GM18517 (cell line): ENCODE measurements at regions not wholly inside any gene's neighbourhood (a gene's known extent, or its start where the extent isn't known, plus 50 kb on each side); places are given as distances from the start of the nearest gene placed in this dataset.
"Not testable (repeated sequence)": the region's sequence is repeated elsewhere in the genome, so short reads cannot be mapped to it uniquely, and the experiment has no call there.

Experiments
- ATAC-seq: cut with Tn5 transposase; IDR thresholded peaks from one replicate; pipeline ENCODE4 v1.9.1; 2021; ENCODE audit warnings: mild to moderate bottlenecking, moderate library complexity; ENCODE audit not compliant: unreplicated experiment

DNA sequence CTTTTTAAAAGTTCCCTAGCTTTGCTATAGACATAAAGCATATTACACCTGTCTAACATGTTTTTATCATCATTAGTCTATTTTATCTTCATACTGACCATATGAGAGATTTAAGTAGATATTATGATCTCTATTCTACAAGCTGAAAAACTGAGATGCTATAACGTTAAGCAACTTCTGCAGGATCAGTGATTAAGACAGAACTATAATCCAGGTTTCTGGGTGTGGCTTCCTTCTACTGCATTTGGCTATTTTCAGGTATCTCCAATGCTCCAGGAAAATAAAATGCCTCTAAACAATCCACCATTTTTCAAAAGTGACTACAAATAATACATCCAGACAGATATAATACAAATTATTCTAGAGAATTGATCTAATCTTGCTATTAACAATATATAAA is 53.4 kb downstream of the RGS2 start:
- ATAC-seq, result no peak

DNA sequence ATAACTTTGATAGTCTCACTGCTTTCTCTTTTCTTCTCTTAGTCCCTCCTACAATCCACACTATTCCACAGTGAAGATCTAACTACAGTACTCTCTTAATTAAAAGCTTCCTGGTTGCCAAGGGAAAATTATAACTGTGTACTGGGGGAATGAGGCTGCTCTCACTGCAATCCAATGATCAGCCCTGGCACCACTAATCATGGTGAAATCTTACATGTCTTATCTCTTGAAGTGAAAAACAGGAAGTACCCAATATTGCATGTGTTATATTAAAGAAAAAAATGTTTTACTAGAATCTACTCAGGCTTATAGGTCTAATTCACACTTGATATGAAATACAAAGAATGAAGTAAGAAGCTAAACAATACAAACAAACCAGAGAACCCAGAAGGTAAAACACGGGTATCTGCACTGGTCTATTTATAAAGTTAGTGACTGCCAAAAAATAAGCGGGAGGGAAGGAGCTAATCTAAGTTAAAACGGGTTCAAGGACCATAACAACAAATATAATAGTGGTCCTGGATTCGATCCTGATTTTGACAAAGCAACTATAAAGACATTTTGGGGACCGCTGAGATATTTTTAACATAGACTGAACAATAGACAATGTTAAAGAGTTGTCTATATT is 57.5 kb downstream of the RGS2 start:
- no peak for ATAC-seq

DNA sequence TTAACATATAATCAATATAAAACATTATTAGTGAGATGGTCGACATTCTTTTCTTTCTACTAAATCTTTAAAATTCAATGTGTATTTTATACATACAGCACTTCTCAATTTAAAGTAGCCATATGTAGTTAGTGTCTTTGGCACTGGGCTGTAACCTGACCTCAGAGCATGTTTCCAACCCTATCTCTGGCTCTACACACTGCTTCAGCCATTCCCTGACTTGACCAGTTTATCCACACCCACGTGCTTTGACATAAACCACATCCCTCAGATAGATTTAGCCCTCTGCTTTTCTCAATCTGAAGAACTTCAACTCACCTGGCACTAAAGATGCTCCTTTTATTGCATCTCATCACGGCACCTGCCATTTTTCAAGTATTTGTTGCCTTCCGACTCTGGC is 58.3 kb downstream of the RGS2 start:
- ATAC-seq, result no peak

DNA sequence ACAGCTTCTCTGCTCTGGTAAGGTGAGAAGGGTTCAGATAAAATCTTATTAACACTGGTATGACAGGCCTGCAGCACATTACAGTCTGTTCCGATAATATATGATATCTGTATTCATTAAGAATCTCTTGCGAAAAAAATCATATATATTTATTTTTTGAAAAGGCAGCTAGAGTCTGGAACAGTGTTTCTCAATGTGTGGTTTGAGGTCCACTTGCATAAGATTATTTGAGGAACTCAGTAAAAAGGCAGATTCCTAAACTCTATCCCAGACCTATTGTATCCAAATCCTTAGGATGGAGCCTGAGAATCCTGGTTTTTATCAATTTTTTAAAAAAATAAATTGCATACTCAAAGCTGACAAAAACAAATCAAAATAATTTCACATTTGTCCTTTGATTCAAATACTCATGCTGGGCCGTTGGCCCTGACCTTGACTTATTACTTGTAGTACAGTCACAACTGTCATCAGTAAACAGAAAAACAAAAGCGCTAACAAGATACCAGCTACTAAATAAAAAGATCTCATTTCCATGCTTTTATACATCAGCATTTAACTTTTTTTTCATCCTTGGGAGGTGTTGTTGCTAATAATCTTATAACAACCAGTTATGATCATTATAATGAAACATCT is 60.6 kb downstream of the RGS2 start:
- no peak for ATAC-seq

DNA sequence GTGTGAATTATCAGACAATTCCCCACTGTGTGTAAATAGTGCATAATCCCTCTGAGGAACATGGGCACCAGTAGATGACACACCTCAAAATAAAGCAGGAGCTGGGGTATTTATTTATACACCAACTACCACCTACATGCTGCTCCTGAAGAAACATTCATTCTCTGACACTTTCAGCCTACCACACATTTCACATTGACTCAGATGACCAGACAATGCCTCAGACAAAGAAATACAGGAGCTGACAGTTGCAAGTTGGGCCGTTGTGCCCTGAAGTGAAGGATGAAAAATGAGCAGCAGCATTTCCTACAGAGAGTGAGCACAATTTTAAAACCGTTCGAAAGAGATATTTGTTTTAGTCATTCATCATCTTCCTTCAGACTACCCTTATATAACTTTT is 63.2 kb downstream of the RGS2 start:
- ATAC-seq, result no peak

DNA sequence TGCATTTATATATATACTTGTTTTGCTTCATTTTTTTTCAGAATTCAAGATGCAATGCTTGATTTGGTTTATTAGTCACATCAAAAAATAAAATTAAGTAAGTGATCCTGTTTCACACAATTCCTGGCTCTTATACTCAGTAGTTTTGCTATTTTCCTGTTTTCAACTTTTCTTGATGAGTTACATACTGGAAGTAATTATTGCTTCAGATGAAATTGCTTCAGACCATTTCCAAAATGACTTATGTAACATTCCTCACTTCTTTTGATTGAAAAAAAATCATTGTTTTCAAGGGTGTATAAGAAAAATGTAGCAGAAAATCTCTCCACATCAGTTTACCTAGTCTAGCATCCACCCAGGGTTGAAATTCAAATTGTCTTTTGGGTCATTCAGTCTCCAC is 65.0 kb downstream of the RGS2 start:
- no peak for ATAC-seq

DNA sequence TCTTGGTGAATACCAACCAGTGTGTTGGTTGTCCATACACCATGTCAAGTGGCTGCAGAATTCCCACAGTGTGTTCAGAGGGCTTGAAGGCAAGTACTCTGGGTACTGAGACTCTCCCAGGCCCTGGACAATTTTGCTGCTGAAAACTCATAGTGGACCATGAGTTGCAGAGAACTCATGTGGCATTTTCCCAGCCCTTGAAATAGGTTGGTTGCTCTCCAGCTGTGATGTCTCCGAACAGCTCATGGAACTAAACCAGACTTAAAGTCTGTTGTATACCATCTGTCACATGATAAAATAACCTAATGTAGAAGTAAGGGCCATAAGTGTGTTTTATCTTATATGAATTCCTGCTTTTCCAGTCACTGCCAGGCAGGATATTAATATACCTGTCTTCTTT is 67.8 kb downstream of the RGS2 start:
- no peak for ATAC-seq

DNA sequence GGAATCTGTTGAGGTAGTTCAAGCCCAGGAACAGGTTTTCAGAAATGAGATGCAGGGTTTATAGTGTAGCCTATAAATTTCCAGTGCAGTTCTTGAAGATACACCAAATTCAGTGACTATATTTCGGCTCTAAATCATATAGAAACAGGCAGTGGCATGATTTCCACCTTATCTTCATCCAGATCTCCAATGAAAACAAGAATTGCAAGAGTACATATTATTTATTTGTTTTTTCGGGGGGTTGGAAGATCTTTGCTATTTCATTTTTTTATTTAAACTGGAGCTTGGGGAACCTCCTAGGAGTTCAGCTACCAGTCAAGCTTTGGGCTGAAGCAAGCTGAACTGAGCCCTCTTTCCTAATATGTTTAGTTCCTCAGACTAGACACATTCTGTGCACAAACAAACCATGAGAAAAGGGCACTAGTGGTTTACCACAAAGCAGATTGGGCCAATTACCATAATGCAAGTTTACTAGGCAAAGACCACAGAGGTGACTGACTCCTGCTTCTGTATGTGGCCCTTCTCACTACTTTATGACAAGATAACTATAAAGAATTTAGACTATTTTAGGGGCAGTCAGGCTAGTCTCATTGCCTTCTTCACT is 68.5 kb downstream of the RGS2 start:
- no peak for ATAC-seq

DNA sequence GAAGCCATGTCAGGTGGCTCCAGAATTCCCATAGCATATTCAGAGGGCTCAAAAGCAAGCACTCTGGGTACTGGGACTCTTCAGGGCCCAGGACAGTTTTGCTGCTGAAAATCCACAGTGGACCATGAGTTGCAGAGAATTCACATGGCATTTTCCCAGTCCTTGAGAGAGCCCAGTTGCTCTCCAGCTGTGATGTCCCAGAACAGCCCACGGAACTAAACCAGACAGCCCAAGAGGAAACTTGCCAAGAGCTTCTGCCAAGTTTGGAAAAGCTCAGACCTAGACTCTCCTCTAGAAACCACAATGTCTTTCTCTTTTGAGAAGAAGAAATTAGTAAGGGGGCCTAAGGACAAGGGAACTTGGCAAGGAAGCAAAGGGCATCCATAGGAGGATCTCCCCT is 69.4 kb downstream of the RGS2 start:
- ATAC-seq, result no peak

DNA sequence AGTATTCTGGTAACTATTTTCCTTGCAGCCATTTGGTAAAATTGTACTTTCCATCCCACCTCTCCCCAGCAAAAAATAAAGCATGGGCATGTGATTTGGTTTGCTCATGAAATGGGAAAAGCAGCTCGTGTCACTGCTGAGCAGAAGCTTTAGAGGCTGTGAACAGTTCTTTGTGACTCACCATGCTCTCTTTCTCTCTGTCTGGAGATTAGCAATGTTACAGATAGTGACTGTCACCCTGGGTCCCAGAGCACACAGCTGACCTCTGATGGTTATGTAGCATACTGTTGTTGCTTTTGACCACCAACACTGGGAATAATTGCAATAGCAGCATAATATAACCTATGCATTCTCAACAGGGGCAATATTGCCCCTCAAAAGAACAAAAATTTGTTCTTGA is 70.6 kb downstream of the RGS2 start:
- no peak for ATAC-seq

DNA sequence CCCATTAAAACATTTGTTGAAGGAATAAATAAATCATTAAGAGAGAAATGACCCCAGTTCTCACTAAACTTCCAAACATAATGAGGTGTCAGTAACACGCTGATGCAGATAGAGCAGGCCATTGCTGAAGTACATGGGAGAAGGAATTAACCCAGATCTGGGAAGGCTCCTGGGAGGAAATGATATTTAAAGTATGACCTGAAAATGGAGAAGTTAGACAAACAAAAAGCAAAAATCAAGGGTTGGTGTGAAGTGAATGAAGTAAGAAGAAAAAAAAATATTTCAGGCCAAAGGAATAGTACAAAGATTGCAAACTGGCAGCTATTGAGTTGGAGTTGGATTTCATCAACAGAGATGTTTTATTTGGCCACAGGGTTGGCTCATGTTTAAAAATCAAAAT is 71.4 kb downstream of the RGS2 start:
- ATAC-seq, result no peak

DNA sequence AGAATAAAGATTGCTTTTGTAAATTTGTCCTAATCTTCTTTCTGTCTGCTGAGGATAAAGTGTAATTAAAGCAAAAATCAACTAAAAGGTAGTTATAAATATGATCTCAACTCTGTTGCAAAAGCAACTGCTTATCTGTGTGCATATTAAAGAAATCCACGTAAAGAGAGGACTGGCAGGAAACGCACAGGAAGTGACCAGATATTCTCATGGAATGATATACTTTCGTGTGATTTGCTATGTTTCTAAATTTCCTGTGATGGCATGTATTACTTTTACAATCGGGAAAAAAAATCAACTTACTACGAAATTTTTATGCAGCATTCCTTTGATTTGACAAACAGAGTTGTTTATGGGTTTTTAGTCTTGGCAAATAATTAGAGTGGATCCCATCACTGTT is 75.4 kb downstream of the RGS2 start:
- no peak for ATAC-seq

DNA sequence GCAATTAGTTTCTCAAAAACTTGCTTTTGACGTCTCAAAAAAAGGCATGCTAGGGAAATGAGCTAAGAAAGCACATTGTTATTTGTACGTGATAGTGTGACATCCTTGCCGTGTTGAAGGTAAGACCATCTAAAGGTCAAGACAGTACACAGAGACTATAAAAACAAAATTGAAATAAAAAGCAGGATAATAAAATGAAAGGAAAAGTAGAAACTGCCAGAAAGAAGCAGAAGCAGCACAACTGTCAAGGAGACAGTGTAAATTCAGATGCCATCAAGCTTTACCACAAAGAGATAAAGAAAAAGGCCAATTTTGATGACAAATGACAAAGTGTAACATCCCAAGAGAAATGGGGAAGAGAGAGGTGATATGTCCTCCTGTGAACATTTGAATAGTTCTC is 76.5 kb downstream of the RGS2 start:
- ATAC-seq, result not testable (repeated sequence)

DNA sequence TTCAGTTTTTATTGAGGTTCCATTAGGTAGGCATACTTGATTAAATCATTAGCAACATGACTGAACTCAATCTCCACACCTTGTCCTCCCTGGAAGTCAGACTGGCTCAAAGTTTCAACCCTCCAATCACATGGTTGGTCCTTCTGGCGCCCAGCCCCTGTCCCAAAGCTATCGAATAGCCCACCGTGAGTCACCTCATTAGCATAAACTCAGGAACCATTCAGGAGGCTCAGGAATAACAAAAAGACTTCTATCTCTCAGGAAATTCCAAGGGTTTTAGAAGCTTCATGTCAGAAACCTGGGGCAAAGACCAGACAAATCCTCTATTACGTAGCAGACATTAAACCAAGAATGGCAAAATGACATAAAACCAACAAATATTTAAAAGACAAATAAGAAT is 78.6 kb downstream of the RGS2 start:
- ATAC-seq, result no peak

DNA sequence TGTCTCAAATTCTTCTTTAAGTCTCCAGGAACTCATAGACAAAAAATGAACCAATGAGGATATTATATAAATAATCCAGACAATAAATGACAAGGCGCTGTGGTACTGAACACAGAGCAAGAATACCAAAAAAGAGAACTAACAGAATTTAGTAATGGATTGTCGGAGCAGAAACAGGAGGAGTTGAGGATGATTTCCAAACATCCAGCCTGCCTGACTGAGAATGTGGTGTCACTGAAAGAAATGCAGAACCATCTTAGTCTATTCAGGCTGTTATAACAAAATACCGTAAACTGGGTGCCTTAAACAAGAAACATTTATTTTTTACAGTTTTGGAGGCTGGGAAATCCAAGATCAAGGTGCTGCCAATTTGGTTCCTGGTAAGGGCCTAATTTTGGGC is 79.7 kb downstream of the RGS2 start:
- no peak for ATAC-seq

DNA sequence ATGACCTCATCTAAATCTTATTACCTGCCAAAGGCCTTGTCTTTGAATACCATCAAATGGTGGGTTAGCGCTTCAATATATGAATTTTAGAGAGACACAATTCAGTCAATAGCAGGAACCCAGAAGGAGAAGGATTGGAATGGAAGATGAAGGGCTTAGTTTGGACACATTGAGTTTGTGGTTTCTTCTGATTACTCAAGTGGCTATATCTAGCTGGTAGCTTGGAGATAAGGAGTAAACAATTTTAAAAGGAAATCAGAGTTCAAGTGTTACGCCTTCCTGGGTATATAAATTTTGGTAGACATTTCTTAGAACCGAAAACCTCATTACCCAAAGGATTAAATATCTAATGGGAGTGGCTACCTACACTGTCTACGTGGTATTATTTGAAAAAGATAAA is 80.2 kb downstream of the RGS2 start:
- no peak for ATAC-seq

DNA sequence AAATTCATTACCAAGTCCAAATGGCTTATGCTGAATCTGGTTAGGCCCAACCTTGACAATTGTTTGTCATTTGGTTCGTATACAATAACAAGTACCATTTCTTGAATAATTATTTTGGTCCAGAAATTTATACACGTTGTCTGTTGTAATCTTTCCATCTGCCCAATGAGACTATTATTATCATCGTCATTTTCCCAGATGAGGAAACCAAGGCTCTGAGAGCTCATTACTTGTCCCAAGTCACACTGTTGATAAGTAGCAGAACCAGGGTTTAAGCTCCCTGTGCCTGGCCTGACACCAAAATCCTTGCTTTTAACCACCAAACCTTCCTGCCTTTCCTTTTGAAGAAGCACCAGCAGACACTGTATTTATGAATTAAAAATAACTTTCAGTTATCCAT is 81.3 kb downstream of the RGS2 start:
- no peak for ATAC-seq

DNA sequence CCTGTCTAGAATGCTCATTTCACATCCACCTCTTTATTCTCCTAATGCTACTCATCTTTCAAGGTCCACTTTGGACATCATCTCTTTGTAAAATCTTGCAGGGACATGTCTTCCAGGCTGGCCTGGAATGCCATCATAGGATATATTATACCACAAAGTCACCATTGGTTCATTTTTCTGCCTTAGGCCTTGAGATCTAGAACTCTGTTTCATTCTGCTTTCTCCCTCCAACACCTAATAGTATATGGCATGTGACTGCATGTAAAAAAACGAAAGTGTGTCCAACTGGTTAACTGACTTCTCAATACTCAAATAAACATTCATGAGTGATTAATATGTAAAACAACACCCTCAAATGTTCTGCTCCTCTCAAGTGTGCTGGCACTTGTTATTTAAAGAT is 84.1 kb downstream of the RGS2 start:
- ATAC-seq, result no peak

DNA sequence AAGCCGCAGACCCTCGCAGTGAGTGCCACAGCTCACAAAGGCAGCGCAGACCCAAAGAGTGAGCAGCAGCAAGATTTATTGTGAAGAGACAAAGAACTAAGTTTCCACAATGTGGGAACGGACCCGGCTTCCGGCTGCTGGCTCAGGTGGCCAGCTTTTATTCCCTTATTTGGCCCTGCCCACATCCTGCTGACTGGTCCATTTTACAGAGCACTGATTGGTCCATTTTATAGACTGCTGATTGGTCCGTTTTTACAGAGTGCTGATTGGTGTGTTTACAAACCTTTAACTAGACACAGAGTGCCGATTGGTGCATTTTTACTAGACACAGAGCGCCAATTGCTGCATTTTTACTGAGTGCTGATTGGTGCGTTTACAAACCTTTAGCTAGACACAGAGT is 86.6 kb downstream of the RGS2 start:
- not testable (repeated sequence) for ATAC-seq

DNA sequence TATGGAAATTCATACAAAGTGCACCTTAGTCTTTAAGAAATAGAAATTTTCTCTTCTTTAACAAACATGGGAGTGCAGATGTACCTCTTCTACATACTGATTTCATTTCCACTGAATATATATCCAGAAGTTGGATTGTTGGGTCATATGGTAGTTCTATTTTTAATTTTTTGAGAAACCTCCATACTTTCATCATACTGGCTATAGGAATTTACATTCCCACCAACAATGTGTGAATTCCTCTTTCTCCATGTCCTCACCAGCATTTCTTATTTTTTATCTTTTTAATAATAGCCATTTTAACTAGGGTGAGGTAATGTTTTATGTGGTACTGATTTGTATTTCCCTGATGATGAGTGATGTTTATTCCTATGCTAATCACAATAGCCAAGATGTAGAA is 87.5 kb downstream of the RGS2 start:
- ATAC-seq, result no peak

DNA sequence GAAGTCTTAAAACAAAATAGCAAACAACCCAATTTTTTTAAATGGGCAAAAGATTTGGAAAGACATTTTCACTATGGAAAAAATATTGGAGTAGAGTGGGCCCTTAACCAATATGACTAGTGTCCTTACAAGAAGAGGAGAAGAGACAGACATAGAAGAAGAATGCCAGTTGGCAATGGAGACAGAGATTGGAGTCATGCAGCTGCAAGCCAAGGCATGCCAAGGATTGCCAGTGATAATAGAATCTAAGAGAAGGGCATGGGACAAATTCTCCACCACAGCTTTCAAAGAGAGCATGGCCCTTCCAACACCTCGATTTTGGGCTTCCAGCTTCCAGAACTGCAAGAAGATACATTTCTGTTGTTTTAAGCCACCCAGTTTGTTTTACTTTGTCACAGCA is 92.7 kb downstream of the RGS2 start:
- ATAC-seq, result no peak

DNA sequence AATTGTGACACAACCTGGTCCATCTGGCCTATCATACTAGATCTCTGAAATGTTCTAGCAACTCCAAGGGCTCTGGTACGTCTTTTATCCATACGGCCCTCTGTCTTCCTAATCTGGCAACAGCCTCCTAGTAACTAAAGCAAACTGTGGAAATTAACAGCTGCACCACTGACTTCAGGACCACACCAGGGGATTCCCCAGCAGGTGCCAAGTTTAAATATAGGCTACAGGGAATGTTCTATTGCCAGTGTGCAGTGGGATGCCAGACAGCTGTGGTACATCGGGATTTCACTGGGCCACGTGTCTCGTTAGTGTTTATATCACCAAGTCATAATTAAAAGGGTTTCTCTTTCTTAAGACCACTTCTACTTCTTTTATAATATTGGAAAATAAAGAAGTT is 94.3 kb downstream of the RGS2 start:
- ATAC-seq, result no peak

DNA sequence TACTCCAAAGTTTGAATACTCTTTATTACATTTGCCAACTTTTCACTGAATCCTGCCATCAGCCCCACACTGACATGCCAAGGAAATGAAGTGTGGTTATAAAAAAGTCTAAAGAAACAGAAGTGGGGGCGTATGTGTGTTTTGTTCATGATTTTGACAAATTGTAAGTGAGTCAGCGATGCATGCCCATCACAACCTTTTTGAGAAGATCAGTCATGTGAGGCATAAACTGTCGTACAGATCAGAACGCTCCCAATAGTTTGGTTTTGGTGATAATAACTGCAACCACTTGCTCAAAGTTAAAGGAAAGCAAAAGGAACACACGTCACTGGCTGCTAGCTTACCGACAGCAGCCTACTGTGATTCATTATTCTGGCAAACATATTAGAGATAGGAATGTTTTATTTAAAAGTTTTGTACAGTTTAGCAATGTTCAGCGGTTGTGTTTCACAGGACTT is 95.6 kb downstream of the RGS2 start:
- no peak for ATAC-seq
